HEK293 (cell line): ENCODE measurements at regions not wholly inside any gene's neighbourhood (a gene's known extent, or its start where the extent isn't known, plus 50 kb on each side); places are given as distances from the start of the nearest gene placed in this dataset.

ENCODE experiments used
- CTCF ChIA-PET: fragments of 350-600 bp; formaldehyde crosslinking; extraction: SDS; loops from one replicate; lab custom pipeline; 2021; ENCODE audit warnings: antibody characterized with exemption; lab: Yijun Ruan, JAX
- POLR2A ChIA-PET: fragments of 300-600 bp; formaldehyde crosslinking; extraction: SDS; loops from one replicate; lab custom pipeline; 2020; ENCODE audit warnings: antibody characterized with exemption, inconsistent platforms; lab: Yijun Ruan, JAX
- H3K27ac ChIP-seq: fragments of 200-500 bp; sonication (Bioruptor generic); 2 replicates; pipeline ENCODE4 v1.5.1; 2014; ENCODE audit warnings: low read depth, low read length, control low read depth, inconsistent platforms; ENCODE audit errors: extremely low read depth
- H3K36me3 ChIP-seq, 2 experiments: fragments of 200-500 bp in 1 of 2; sonication (Bioruptor generic) in 1 of 2; 1 replicate in 1 of 2; 2 replicates in 1 of 2; pipeline ENCODE4 v1.5.1; 2014 to 2017; ENCODE audit warnings: inconsistent platforms in 2 of 2, low read length in 2 of 2; ENCODE audit not compliant: control insufficient read depth in 2 of 2, insufficient read depth in 1 of 2
- H3K4me1 ChIP-seq: fragments of 200-500 bp; sonication (Bioruptor generic); 2 replicates; pipeline ENCODE4 v1.5.1; 2014; ENCODE audit warnings: mild to moderate bottlenecking, low read length, inconsistent platforms; ENCODE audit not compliant: control insufficient read depth, insufficient read depth
- H3K4me3 ChIP-seq: 2 replicates; pipeline ENCODE4 v1.5.1; 2011; ENCODE audit warnings: low read depth, mild to moderate bottlenecking, control low read depth, low read length, moderate library complexity
- H3K9me3 ChIP-seq: fragments of 200-500 bp; sonication (Bioruptor generic); 2 replicates; pipeline ENCODE4 v1.5.1; 2014; ENCODE audit warnings: low read depth, low read length, inconsistent platforms; ENCODE audit not compliant: control insufficient read depth, insufficient read depth
- ATF2 ChIP-seq: fragments of 450-650 bp; formaldehyde crosslinking; IDR thresholded peaks from 2 replicates; pipeline ENCODE4 v1.5.1; 2016; ENCODE audit warnings: missing biosample characterization, missing genetic modification characterization, low read depth
- GLIS2 ChIP-seq: fragments of 450-650 bp; formaldehyde crosslinking; IDR thresholded peaks from 2 replicates; pipeline ENCODE4 v1.5.1; 2016; ENCODE audit warnings: missing biosample characterization, missing genetic modification characterization
- INSM2 ChIP-seq: fragments of 450-650 bp; formaldehyde crosslinking; IDR thresholded peaks from 2 replicates; pipeline ENCODE4 v1.5.1; 2016; ENCODE audit warnings: missing biosample characterization, missing genetic modification characterization
- PRDM4 ChIP-seq: fragments of 450-650 bp; formaldehyde crosslinking; IDR thresholded peaks from 2 replicates; pipeline ENCODE4 v1.5.1; 2017; ENCODE audit warnings: missing biosample characterization, missing genetic modification characterization
- REST ChIP-seq: fragments of 450-650 bp; formaldehyde crosslinking; IDR thresholded peaks from 2 replicates; pipeline ENCODE4 v1.5.1; 2016; ENCODE audit warnings: missing biosample characterization, missing genetic modification characterization
- SALL2 ChIP-seq: fragments of 450-650 bp; formaldehyde crosslinking; IDR thresholded peaks from 2 replicates; pipeline ENCODE4 v1.5.0; 2017; ENCODE audit warnings: missing biosample characterization, mild to moderate bottlenecking, missing genetic modification characterization, borderline replicate concordance
- SP2 ChIP-seq: fragments of 450-650 bp; formaldehyde crosslinking; IDR thresholded peaks from 2 replicates; pipeline ENCODE4 v1.5.1; 2016; ENCODE audit warnings: missing biosample characterization, missing genetic modification characterization
- SP7 ChIP-seq: fragments of 450-650 bp; formaldehyde crosslinking; IDR thresholded peaks from 2 replicates; pipeline ENCODE4 v1.5.1; 2016; ENCODE audit warnings: missing biosample characterization, missing genetic modification characterization
- TSHZ1 ChIP-seq: fragments of 450-650 bp; formaldehyde crosslinking; IDR thresholded peaks from 2 replicates; pipeline ENCODE4 v1.5.1; 2016; ENCODE audit warnings: missing biosample characterization, missing genetic modification characterization, borderline replicate concordance
- ZBTB6 ChIP-seq: fragments of 450-650 bp; formaldehyde crosslinking; IDR thresholded peaks from 2 replicates; pipeline ENCODE4 v1.5.1; 2017; ENCODE audit warnings: missing biosample characterization, missing genetic modification characterization
- ZNF175 ChIP-seq: fragments of 450-650 bp; formaldehyde crosslinking; IDR thresholded peaks from 2 replicates; pipeline ENCODE4 v1.5.1; 2016; ENCODE audit warnings: missing biosample characterization, missing genetic modification characterization
- ZNF19 ChIP-seq: fragments of 450-650 bp; formaldehyde crosslinking; IDR thresholded peaks from 2 replicates; pipeline ENCODE4; 2016; ENCODE audit warnings: missing biosample characterization, missing genetic modification characterization, low read depth
- ZNF24 ChIP-seq: fragments of 450-650 bp; formaldehyde crosslinking; IDR thresholded peaks from 2 replicates; pipeline ENCODE4 v1.5.1; 2016; ENCODE audit warnings: missing biosample characterization, missing genetic modification characterization
- ZNF433 ChIP-seq: fragments of 450-650 bp; formaldehyde crosslinking; IDR thresholded peaks from 2 replicates; pipeline ENCODE4 v1.5.1; 2016; ENCODE audit warnings: missing biosample characterization, missing genetic modification characterization, low read depth
- ZNF510 ChIP-seq: fragments of 450-650 bp; formaldehyde crosslinking; IDR thresholded peaks from 2 replicates; pipeline ENCODE4 v1.5.1; 2018; ENCODE audit warnings: mild to moderate bottlenecking, missing genetic modification characterization, missing biosample characterization; ENCODE audit not compliant: insufficient replicate concordance
- ZNF548 ChIP-seq: fragments of 450-650 bp; formaldehyde crosslinking; IDR thresholded peaks from 2 replicates; pipeline ENCODE4 v1.5.1; 2016; ENCODE audit warnings: missing biosample characterization, missing genetic modification characterization
- ZNF561 ChIP-seq: fragments of 450-650 bp; IDR thresholded peaks from 2 replicates; pipeline ENCODE4 v1.5.1; 2018; ENCODE audit warnings: missing biosample characterization, missing genetic modification characterization, borderline replicate concordance
- ZNF624 ChIP-seq: fragments of 450-650 bp; formaldehyde crosslinking; IDR thresholded peaks from 2 replicates; pipeline ENCODE4 v1.5.1; 2017; ENCODE audit warnings: missing biosample characterization, missing genetic modification characterization
- ZNF677 ChIP-seq: fragments of 450-650 bp; IDR thresholded peaks from 2 replicates; pipeline ENCODE4 v1.5.0; 2018; ENCODE audit warnings: missing biosample characterization, mild to moderate bottlenecking, missing genetic modification characterization, moderate library complexity
- ZNF707 ChIP-seq: fragments of 450-650 bp; formaldehyde crosslinking; IDR thresholded peaks from 2 replicates; pipeline ENCODE4 v1.5.1; 2016; ENCODE audit warnings: missing biosample characterization, missing genetic modification characterization
- ZNF837 ChIP-seq: fragments of 450-650 bp; formaldehyde crosslinking; IDR thresholded peaks from 2 replicates; pipeline ENCODE4 v1.5.1; 2016; ENCODE audit warnings: missing biosample characterization, missing genetic modification characterization
- ZSCAN16 ChIP-seq: fragments of 450-650 bp; formaldehyde crosslinking; IDR thresholded peaks from 2 replicates; pipeline ENCODE4 v1.5.1; 2016; ENCODE audit warnings: missing biosample characterization, missing genetic modification characterization

GRCh38 chr13:61654481-61654880 is 238.8 kb upstream of the PCDH20 start:
- CTCF ChIA-PET, result no interaction called here
- Histone ChIP-seq H3K27ac (no peak overlapping the region), H3K36me3 (no peaks in the 10 kb centered on the region), H3K9me3 (no peaks in the 10 kb centered on the region), H3K4me3 (no peak overlapping the region), H3K4me1 (no peaks in the 10 kb centered on the region)
- POLR2A ChIA-PET, result no interaction called here
- no peak for TF ChIP-seq ZSCAN16 (tag by site-specific recombination)
- no peak for TF ChIP-seq ZNF624
- no peak for TF ChIP-seq ZNF677 (tag by site-specific recombination)
- no peak for TF ChIP-seq SP2
- no peak for TF ChIP-seq TSHZ1 (tag by site-specific recombination)
- no peak for TF ChIP-seq ZNF175 (tag by site-specific recombination)
- no peak for TF ChIP-seq ZNF837
- TF ChIP-seq ZNF548 (tag by site-specific recombination), result no peak
- TF ChIP-seq INSM2 (tag by site-specific recombination), result no peak
- no peak for TF ChIP-seq ATF2
- TF ChIP-seq ZNF510 (tag by site-specific recombination), result no peak
- TF ChIP-seq ZNF24 (tag by site-specific recombination), result no peak
- TF ChIP-seq SALL2, result no peak
- TF ChIP-seq ZNF561 (tag by site-specific recombination), result no peak
- no peak for TF ChIP-seq GLIS2 (tag by site-specific recombination)
- no peak for TF ChIP-seq ZNF433 (tag by site-specific recombination)
- TF ChIP-seq ZNF19, result no peak

GRCh38 chr13:61648547-61648946 is 232.9 kb upstream of the PCDH20 start:
- H3K4me3 ChIP-seq, result no peak overlapping the region
- H3K36me3 ChIP-seq, result no peaks in the 10 kb centered on the region
- ChIA-PET CTCF (no interaction called here), POLR2A (no interaction called here)
- H3K27ac ChIP-seq, result no peak overlapping the region
- no peaks in the 10 kb centered on the region for H3K9me3 ChIP-seq
- no peaks in the 10 kb centered on the region for H3K4me1 ChIP-seq
- TF ChIP-seq SP7 (tag by site-specific recombination) (no peak), ZNF837 (no peak), PRDM4 (no peak), REST (tag by site-specific recombination) (no peak), ZSCAN16 (tag by site-specific recombination) (no peak), ZBTB6 (no peak), ZNF707 (no peak)
